Prostate gland (tissue), 2 donors: ENCODE measurements at regions not wholly inside any gene's neighbourhood (a gene's known extent, or its start where the extent isn't known, plus 50 kb on each side); places are given as distances from the start of the nearest gene placed in this dataset.

ENCODE experiments used
- CTCF ChIP-seq, 4 experiments: fragments of 200-600 bp in 2 of 4; fragments of 450-650 bp in 2 of 4; sonication (generic) in 2 of 4; IDR thresholded peaks; 1 replicate in 3 of 4; 2 replicates in 1 of 4; pipeline ENCODE4 v1.5.1; 2016 to 2019; ENCODE audit warnings: antibody characterized with exemption in 4 of 4, mild to moderate bottlenecking in 2 of 4, moderate library complexity in 2 of 4
- POLR2A ChIP-seq: fragments of 450-650 bp; IDR thresholded peaks from one replicate; pipeline ENCODE4 v1.6.1; 2016; ENCODE audit warnings: antibody characterized with exemption, mild to moderate bottlenecking
- POLR2AphosphoS5 ChIP-seq: sonication (generic); formaldehyde crosslinking; IDR thresholded peaks from one replicate; pipeline ENCODE4 v1.6.1; 2017; ENCODE audit warnings: antibody characterized with exemption

- TF ChIP-seq CTCF (IDR thresholded peaks at IDR 0.05): no peak
- TF ChIP-seq POLR2A: no peak
- no peak for TF ChIP-seq POLR2AphosphoS5
Observed at GRCh38 chrX:137425986-137426385, 139.9 kb upstream of the ZIC3 start.
